A549 (cell line): ENCODE measurements at regions not wholly inside any gene's neighbourhood (a gene's known extent, or its start where the extent isn't known, plus 50 kb on each side); places are given as distances from the start of the nearest gene placed in this dataset.

ENCODE experiments used
- ATAC-seq, 2 experiments: fragments of 200-7000 bp in 1 of 2; fragments of >200 bp in 1 of 2; cut with Nextera tagmentation in 1 of 2; cut with Tn5 transposase in 1 of 2; 3 replicates each; pipeline versions ENCODE4 v1.8.0 to v1.9.1; 2018 to 2020; ENCODE audit warnings: mild to moderate bottlenecking in 1 of 2, moderate library complexity in 1 of 2
- CTCF ChIA-PET: fragments of 300-600 bp; sonication (Branson Sonifier 250); formaldehyde crosslinking; extraction: SDS; loops from one replicate; lab custom pipeline; 2021; ENCODE audit warnings: antibody characterized with exemption, inconsistent platforms; lab: Yijun Ruan, JAX
- POLR2A ChIA-PET: fragments of 350-600 bp; formaldehyde crosslinking; extraction: SDS; loops from one replicate; lab custom pipeline; 2021; ENCODE audit warnings: antibody characterized with exemption, inconsistent platforms; lab: Yijun Ruan, JAX
- DNase-seq, 2 experiments: peaks; one replicate each; pipeline versions ENCODE4 v3.0.0 to v3.0.0-alpha.2; 2011 to 2016; ENCODE audit warnings: low read depth in 1 of 2, low spot score in 1 of 2
- FAIRE-seq: peaks from 2 replicates; lab custom pipeline; 2011; peaks lifted over from hg19 to GRCh38; lab: Jason Lieb, UNC
- H3K27ac ChIP-seq, 2 experiments: fragments of >200 bp; sonication (Bioruptor Twin); formaldehyde crosslinking; 3 replicates each; pipeline ENCODE4 v1.5.1; 2016 to 2017
- H3K4me1 ChIP-seq: fragments of >200 bp; sonication (Bioruptor Twin); formaldehyde crosslinking; 3 replicates; pipeline ENCODE4 v1.6.1; 2016
- H3K4me2 ChIP-seq: fragments of >200 bp; sonication (Bioruptor Twin); formaldehyde crosslinking; 3 replicates; pipeline ENCODE4 v1.6.1; 2016
- H3K4me3 ChIP-seq: fragments of >200 bp; sonication (Bioruptor Twin); formaldehyde crosslinking; 3 replicates; pipeline ENCODE4 v1.5.1; 2016
- H3K9me3 ChIP-seq: fragments of >200 bp; sonication (Bioruptor Twin); formaldehyde crosslinking; 3 replicates; pipeline ENCODE4 v1.6.1; 2016
- BHLHE40 ChIP-seq: IDR thresholded peaks from 2 replicates; pipeline ENCODE4 v1.6.1; 2012; ENCODE audit warnings: low read depth, low read length, inconsistent platforms
- CBX2 ChIP-seq: fragments of 200-600 bp; sonication (generic); IDR thresholded peaks from 2 replicates; pipeline ENCODE4 v1.6.1; 2016; ENCODE audit warnings: low read depth, mild to moderate bottlenecking, borderline replicate concordance
- CEBPB ChIP-seq, 2 experiments: fragments of >200 bp in 1 of 2; sonication (Bioruptor Twin) in 1 of 2; formaldehyde crosslinking in 1 of 2; IDR thresholded peaks; 2 replicates each; pipeline ENCODE4 v1.6.1; 2012 to 2016
- CHD4 ChIP-seq: fragments of 200-600 bp; sonication (generic); IDR thresholded peaks from 2 replicates; pipeline ENCODE4 v1.6.1; 2016; ENCODE audit warnings: antibody characterized with exemption, mild to moderate bottlenecking, borderline replicate concordance
- CTCF ChIP-seq: fragments of >200 bp; sonication (Bioruptor Twin); formaldehyde crosslinking; IDR thresholded peaks from 3 replicates; pipeline ENCODE4 v1.5.1; 2016
- FOSB ChIP-seq: fragments of 250-450 bp; sonication (Bioruptor Pico); IDR thresholded peaks from 2 replicates; pipeline ENCODE4 v1.5.0; 2020; ENCODE audit warnings: mild to moderate bottlenecking, moderate library complexity
- HOXA7 ChIP-seq: fragments of 250-450 bp; sonication (Bioruptor Pico); IDR thresholded peaks from 2 replicates; pipeline ENCODE4 v1.5.0; 2020; ENCODE audit warnings: mild to moderate bottlenecking, moderate library complexity
- JUN ChIP-seq, 2 experiments: fragments of >200 bp; sonication (Bioruptor Twin); formaldehyde crosslinking; IDR thresholded peaks; 2 replicates in 1 of 2; 3 replicates in 1 of 2; pipeline ENCODE4 v1.6.1; 2016 to 2017
- JUNB ChIP-seq: fragments of >200 bp; sonication (Bioruptor Twin); formaldehyde crosslinking; IDR thresholded peaks from 2 replicates; pipeline ENCODE4 v1.6.1; 2016
- NR3C1 ChIP-seq: fragments of >200 bp; sonication (Bioruptor Twin); formaldehyde crosslinking; IDR thresholded peaks from 3 replicates; pipeline ENCODE4 v1.6.1; 2017
- PBX3 ChIP-seq: IDR thresholded peaks from 2 replicates; pipeline ENCODE4 v1.6.1; 2012
- RAD21 ChIP-seq, 2 experiments: fragments of >200 bp in 1 of 2; sonication (Bioruptor Twin) in 1 of 2; formaldehyde crosslinking in 1 of 2; IDR thresholded peaks in 1 of 2; conservative IDR thresholded peaks in 1 of 2; 2 replicates in 1 of 2; 3 replicates in 1 of 2; pipeline ENCODE4 v1.6.1; 2012 to 2018; ENCODE audit warnings: inconsistent platforms in 1 of 2
- RARB ChIP-seq: fragments of 250-450 bp; sonication (Bioruptor Pico); IDR thresholded peaks from 2 replicates; pipeline ENCODE4 v1.8.0; 2021; ENCODE audit warnings: mild to moderate bottlenecking, moderate library complexity
- REST ChIP-seq: fragments of 200-600 bp; sonication (generic); IDR thresholded peaks from 2 replicates; pipeline ENCODE4 v1.6.1; 2016; ENCODE audit warnings: antibody characterized with exemption, mild to moderate bottlenecking, moderate library complexity
- SREBF2 ChIP-seq: fragments of 450-650 bp; IDR thresholded peaks from 2 replicates; pipeline ENCODE4 v1.6.1; 2014; ENCODE audit warnings: mild to moderate bottlenecking, moderate library complexity
- TFCP2L1 ChIP-seq: fragments of 250-450 bp; sonication (Bioruptor Pico); IDR thresholded peaks from 2 replicates; pipeline ENCODE4 v1.5.0; 2021; ENCODE audit warnings: mild to moderate bottlenecking
- TP53 ChIP-seq: fragments of 250-450 bp; sonication (Bioruptor Pico); IDR thresholded peaks from 2 replicates; pipeline ENCODE4 v1.5.0; 2021; ENCODE audit warnings: mild to moderate bottlenecking, moderate library complexity
- WGBS: methylation state at CpG from one replicate; pipeline ENCODE4 v1.1.6; 2017; ENCODE audit errors: missing lambda C conversion rate; 5-methylcytosine and 5-hydroxymethylcytosine counted together
- TF ChIP-seq, protein P1 (sequence below): IDR thresholded peaks from 2 replicates; pipeline ENCODE4 v1.6.1; 2012
- TF ChIP-seq, protein P2 (sequence below): IDR thresholded peaks from 2 replicates; pipeline ENCODE4 v1.6.1; 2012; ENCODE audit warnings: low read depth, borderline replicate concordance
- TF ChIP-seq, protein P3 (sequence below): fragments of >200 bp; sonication (Bioruptor Twin); formaldehyde crosslinking; IDR thresholded peaks from 2 replicates; pipeline ENCODE4 v1.6.1; 2016
- TF ChIP-seq, protein P4 (sequence below): fragments of 250-450 bp; sonication (Bioruptor Pico); IDR thresholded peaks from 2 replicates; pipeline ENCODE4 v1.5.0; 2021; ENCODE audit warnings: mild to moderate bottlenecking, moderate library complexity, borderline replicate concordance

GRCh38 chr4:126616795-126617194 is 1016.0 kb upstream of the INTU start:
- POLR2A ChIA-PET: no interaction called here
- 53% methylated on average over 3 of the region's 3 CpGs for WGBS
- H3K4me3 ChIP-seq: no peak overlapping the region
- TF ChIP-seq JUN (IDR thresholded peaks at IDR 0.05): no peak
- TF ChIP-seq FOSB (CRISPR knock-in tag): no peak
- no peak for TF ChIP-seq PBX3
- no peak for TF ChIP-seq CEBPB (IDR thresholded peaks at IDR 0.05)
- no peak for TF ChIP-seq BHLHE40
- no peak for TF ChIP-seq CHD4
- no peak for TF ChIP-seq NR3C1
- no peak for TF ChIP-seq TFCP2L1
- TF ChIP-seq, protein P1, sequence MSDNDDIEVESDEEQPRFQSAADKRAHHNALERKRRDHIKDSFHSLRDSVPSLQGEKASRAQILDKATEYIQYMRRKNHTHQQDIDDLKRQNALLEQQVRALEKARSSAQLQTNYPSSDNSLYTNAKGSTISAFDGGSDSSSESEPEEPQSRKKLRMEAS: no peak
- no peak for TF ChIP-seq RARB (CRISPR knock-in tag)
- no peak for TF ChIP-seq HOXA7 (CRISPR knock-in tag)
- TF ChIP-seq RAD21 (conservative IDR thresholded peaks at IDR 0.05 in 1 of 2, IDR thresholded peaks at IDR 0.05 in 1 of 2): no peak
- no peak for TF ChIP-seq SREBF2
- TF ChIP-seq, all 56 proteins: peak for 0
- ATAC-seq: no peak
- DNase-seq: no peak
- H3K4me2 ChIP-seq: no peak overlapping the region
- no peak overlapping the region for H3K27ac ChIP-seq
- no peaks in the 10 kb centered on the region for H3K4me1 ChIP-seq
- CTCF ChIA-PET: interaction anchor here (1.2 kb wide), 1 partner anchor 14 kb away, joined by 3 read pairs; no protein-coding TSS in a partner anchor
- H3K9me3 ChIP-seq: no peaks in the 10 kb centered on the region
- FAIRE-seq: no peak

GRCh38 chr4:126627255-126627654 is 1005.5 kb upstream of the INTU start:
- TF ChIP-seq, protein P2, sequence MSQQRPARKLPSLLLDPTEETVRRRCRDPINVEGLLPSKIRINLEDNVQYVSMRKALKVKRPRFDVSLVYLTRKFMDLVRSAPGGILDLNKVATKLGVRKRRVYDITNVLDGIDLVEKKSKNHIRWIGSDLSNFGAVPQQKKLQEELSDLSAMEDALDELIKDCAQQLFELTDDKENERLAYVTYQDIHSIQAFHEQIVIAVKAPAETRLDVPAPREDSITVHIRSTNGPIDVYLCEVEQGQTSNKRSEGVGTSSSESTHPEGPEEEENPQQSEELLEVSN: no peak
- peak in 1 of 2 experiments; percentile 22; a peak in 1 of 5 replicates for TF ChIP-seq RAD21 (conservative IDR thresholded peaks at IDR 0.05 in 1 of 2, IDR thresholded peaks at IDR 0.05 in 1 of 2)
- no peaks in the 10 kb centered on the region for H3K9me3 ChIP-seq
- FAIRE-seq: no peak
- ATAC-seq: no peak
- H3K4me1 ChIP-seq: no peaks in the 10 kb centered on the region
- H3K4me2 ChIP-seq: no peak overlapping the region
- H3K27ac ChIP-seq: no peak overlapping the region
- DNase-seq: peak in 1 of 2 experiments; percentile 1
- no peak overlapping the region for H3K4me3 ChIP-seq
- CTCF ChIA-PET: interaction anchor here (1.1 kb wide), 1 partner anchor 16 kb away, joined by 3 read pairs; no protein-coding TSS in a partner anchor
- POLR2A ChIA-PET: no interaction called here

- ATAC-seq (no peak), FAIRE-seq (no peak), DNase-seq (no peak)
- Histone ChIP-seq H3K4me1 (no peaks in the 10 kb centered on the region), H3K4me2 (no peak overlapping the region), H3K27ac (no peak overlapping the region), H3K4me3 (no peak overlapping the region), H3K9me3 (no peaks in the 10 kb centered on the region)
- ChIA-PET CTCF (no interaction called here), POLR2A (no interaction called here)
- no peak for TF ChIP-seq PBX3
- TF ChIP-seq CTCF: no peak
- no peak for TF ChIP-seq REST
- TF ChIP-seq, protein P3, sequence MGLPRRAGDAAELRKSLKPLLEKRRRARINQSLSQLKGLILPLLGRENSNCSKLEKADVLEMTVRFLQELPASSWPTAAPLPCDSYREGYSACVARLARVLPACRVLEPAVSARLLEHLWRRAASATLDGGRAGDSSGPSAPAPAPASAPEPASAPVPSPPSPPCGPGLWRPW: no peak
- TF ChIP-seq, protein P4, sequence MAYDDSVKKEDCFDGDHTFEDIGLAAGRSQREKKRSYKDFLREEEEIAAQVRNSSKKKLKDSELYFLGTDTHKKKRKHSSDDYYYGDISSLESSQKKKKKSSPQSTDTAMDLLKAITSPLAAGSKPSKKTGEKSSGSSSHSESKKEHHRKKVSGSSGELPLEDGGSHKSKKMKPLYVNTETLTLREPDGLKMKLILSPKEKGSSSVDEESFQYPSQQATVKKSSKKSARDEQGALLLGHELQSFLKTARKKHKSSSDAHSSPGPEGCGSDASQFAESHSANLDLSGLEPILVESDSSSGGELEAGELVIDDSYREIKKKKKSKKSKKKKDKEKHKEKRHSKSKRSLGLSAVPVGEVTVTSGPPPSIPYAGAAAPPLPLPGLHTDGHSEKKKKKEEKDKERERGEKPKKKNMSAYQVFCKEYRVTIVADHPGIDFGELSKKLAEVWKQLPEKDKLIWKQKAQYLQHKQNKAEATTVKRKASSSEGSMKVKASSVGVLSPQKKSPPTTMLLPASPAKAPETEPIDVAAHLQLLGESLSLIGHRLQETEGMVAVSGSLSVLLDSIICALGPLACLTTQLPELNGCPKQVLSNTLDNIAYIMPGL (CRISPR knock-in tag): no peak
- no peak for TF ChIP-seq FOSB (CRISPR knock-in tag)
- TF ChIP-seq HOXA7 (CRISPR knock-in tag): no peak
- no peak for TF ChIP-seq CBX2
- TF ChIP-seq JUNB: no peak
- TF ChIP-seq TP53 (CRISPR knock-in tag): no peak
- WGBS: 42% methylated on average over 3 of the region's 3 CpGs
Measured at GRCh38 chr4:126628933-126629332, 1003.8 kb upstream of the INTU start.
